HG03103 (cell line): ENCODE measurements at regions not wholly inside any gene's neighbourhood (a gene's known extent, or its start where the extent isn't known, plus 50 kb on each side); places are given as distances from the start of the nearest gene placed in this dataset.

Experiments
- ATAC-seq: cut with Tn5 transposase; IDR thresholded peaks from one replicate; pipeline ENCODE4 v1.9.1; 2021; ENCODE audit warnings: low read depth; ENCODE audit not compliant: unreplicated experiment

- no peak for ATAC-seq
Measured at GRCh38 chr2:181828122-181828705, 63.3 kb upstream of the ITPRID2 start.

DNA sequence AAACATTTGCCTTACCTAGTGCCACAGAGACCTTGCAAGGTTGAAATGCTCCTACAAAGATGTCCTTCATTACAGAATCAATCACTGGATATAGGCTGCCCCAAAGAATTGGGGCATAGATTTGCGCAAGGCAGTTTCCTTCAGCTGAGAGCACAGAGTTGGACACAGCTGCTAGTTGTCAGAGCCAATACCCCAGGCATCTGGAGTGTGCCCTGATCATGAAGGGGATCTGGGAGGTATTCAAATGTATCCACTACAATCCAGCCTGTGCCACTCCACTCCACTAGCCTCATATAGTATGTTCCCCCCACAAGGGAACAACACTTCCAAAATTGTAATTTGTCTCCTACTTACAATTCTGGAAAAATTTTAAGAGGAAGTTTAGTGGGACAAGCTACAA, 62.3 kb upstream of the ITPRID2 start:
- no peak for ATAC-seq

DNA sequence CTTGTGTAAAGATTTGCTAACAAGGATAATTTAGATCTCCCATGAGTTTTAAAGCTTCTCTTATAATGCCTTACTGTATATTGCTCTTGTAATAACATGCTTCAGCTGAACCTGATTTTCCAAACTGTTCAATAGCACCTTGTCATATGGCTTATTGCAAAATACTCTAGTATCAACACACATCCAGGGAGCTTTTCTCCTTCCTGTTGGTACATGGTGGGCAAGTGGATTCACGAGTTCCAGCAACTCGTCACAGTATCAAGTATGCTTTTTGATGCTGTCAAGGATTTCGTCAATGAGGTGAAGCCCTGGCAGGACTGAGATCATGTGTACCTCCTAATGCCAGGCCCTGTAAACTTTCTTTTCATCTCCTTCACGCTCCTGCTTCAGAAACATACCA, 59.5 kb upstream of the ITPRID2 start:
- ATAC-seq, result no peak

DNA sequence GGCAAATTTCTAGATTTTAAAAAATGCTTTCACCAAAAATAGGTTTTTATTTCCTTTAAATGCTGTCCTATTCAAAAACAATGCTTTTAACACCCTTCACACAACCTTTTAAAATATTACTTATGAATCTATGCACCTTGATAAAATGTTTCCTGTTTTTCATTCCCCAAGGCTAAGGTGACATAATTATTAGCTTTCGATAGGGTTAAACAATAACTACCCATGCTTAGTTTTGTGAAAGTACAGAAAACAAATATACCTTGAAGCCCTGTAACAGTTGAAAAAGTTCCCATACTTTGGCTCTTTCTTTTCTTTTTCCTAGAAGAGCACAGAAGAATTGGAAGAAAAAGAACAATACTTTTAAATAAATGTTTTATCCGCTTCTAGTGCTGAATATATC, 54.9 kb upstream of the ITPRID2 start:
- no peak for ATAC-seq

DNA sequence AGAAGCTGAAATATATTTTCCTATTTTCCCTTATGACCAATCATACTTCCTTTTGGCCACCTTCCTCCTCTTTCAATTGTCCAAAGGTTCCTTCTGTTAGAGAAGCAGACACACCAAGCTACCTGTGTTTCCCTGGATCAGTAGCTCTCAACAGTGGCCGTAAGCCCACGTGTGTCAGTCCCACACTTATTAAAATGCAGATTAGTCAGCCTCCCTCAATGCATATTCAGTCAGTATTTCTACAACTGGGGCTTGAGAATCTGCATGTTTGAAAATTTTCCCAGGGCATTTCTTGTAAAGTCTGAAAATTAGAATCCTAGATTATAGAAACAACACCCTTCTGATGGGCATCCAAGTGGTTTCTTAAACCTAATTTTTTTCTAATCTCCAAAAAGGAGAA, 54.0 kb upstream of the ITPRID2 start:
- ATAC-seq, result no peak

DNA sequence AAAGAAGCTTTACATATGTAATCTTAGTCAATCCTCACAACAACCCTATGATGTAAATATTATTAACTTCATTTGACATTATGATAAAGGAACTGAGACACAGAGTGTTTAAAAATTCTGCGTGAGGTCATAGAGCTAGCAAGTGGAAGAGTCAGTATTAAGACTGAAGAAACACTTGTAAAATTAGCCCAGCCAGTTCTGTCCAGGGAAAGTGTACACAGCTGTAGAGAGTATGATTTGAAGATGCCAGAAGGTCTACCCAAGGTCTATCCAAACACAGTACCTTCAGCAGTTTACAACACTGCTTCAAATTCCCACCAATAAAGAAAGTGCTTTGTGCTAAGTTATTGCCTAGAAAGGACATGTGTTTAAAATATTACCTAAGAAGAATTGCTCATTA, 51.7 kb upstream of the ITPRID2 start:
- no peak for ATAC-seq

DNA sequence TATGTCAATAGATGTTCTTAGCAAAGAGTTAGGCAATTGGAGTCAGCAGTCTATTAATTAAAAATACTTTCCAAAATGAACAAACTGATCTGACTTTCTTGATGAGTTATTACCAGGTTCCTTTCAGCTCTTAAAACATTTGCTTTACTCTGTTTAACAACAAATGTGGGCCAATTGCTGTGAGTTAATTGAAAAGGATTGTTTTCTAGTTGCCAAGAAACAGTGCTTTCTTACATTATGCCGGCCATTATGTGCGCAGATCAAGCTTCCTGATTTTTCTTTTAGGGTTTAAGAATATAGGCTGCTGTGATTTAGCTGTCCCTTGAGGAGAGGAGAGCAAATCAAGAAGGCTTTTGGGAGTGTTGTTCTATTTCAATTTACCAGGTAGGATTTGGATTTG, 50.5 kb upstream of the ITPRID2 start:
- no peak for ATAC-seq
